ENCODE measurements at regions not wholly inside any gene's neighbourhood (a gene's known extent, or its start where the extent isn't known, plus 50 kb on each side); places are given as distances from the start of the nearest gene placed in this dataset.
A peak's percentile ranks its signal among the peaks of the same experiment; 100 is the strongest.
"Not testable (repeated sequence)": the region's sequence is repeated elsewhere in the genome, so short reads cannot be mapped to it uniquely, and the experiment has no call there.

GRCh38 chr20:50449738-50450492 is 60.3 kb upstream of the PTPN1 start:
- DNase-seq (ENCODE audit: low spot score): no peak

- DNase-seq (ENCODE audit: low spot score): no peak
Measured at GRCh38 chr20:50450493-50450826, 59.7 kb upstream of the PTPN1 start.

- DNase-seq (ENCODE audit: low spot score): peak; percentile 21
Measured at GRCh38 chr20:50450881-50451752, 59.1 kb upstream of the PTPN1 start.

- DNase-seq (ENCODE audit: low spot score): not testable (repeated sequence)
Measured at GRCh38 chr20:50451792-50452425, 58.3 kb upstream of the PTPN1 start.

- DNase-seq (ENCODE audit: low spot score): no peak
Measured at GRCh38 chr20:50453533-50454244, 56.5 kb upstream of the PTPN1 start.

- DNase-seq (ENCODE audit: low spot score): not testable (repeated sequence)
Measured at GRCh38 chr20:50455245-50455644, 54.9 kb upstream of the PTPN1 start.

GRCh38 chr20:50455656-50456451 is 54.3 kb upstream of the PTPN1 start:
- no peak for DNase-seq (ENCODE audit: low spot score)

- no peak for DNase-seq (ENCODE audit: low spot score)
Measured at GRCh38 chr20:50456452-50457324, 53.5 kb upstream of the PTPN1 start.

GRCh38 chr20:50459124-50459918 is 50.9 kb upstream of the PTPN1 start:
- no peak for DNase-seq (ENCODE audit: low spot score)

- no peak for DNase-seq (ENCODE audit: low spot score)
Measured at GRCh38 chr20:50460115-50460607, 50.0 kb upstream of the PTPN1 start.

Data from CD4-positive, alpha-beta T cell treated with Interleukin-15 for 4 hours (primary cell).